Neuronal stem cell (in vitro differentiated cells): ENCODE measurements at regions not wholly inside any gene's neighbourhood (a gene's known extent, or its start where the extent isn't known, plus 50 kb on each side); places are given as distances from the start of the nearest gene placed in this dataset.

Experiments
- DNase-seq: peaks from one replicate; pipeline ENCODE4 v3.0.0-alpha.2; 2013; ENCODE audit warnings: low spot score
- H2AFZ ChIP-seq: one replicate; pipeline ENCODE4 v1.6.1; 2013; ENCODE audit warnings: mild to moderate bottlenecking, low read length, inconsistent platforms
- H2AK5ac ChIP-seq: 2 replicates; pipeline ENCODE4 v1.6.1; 2013; ENCODE audit warnings: low read depth, mild to moderate bottlenecking, inconsistent platforms, low read length, moderate library complexity, mixed read lengths
- H2BK120ac ChIP-seq: 2 replicates; pipeline ENCODE4 v1.6.1; 2013; ENCODE audit warnings: low read depth, mild to moderate bottlenecking, inconsistent platforms, low read length, moderate library complexity, mixed read lengths
- H2BK12ac ChIP-seq: one replicate; pipeline ENCODE4 v1.6.1; 2013; ENCODE audit warnings: low read length, inconsistent platforms
- H2BK15ac ChIP-seq: 2 replicates; pipeline ENCODE4 v1.6.1; 2013; ENCODE audit warnings: mild to moderate bottlenecking, low read length, inconsistent platforms, mixed read lengths
- H2BK5ac ChIP-seq: one replicate; pipeline ENCODE4 v1.6.1; 2013; ENCODE audit warnings: inconsistent platforms, mild to moderate bottlenecking, low read length, moderate library complexity
- H3K14ac ChIP-seq: one replicate; pipeline ENCODE4 v1.6.1; 2013; ENCODE audit warnings: low read length, inconsistent platforms
- H3K18ac ChIP-seq: 2 replicates; pipeline ENCODE4 v1.6.1; 2013; ENCODE audit warnings: low read length, inconsistent platforms
- H3K23ac ChIP-seq: 2 replicates; pipeline ENCODE4 v1.6.1; 2013; ENCODE audit warnings: low read depth, mild to moderate bottlenecking, mixed read lengths, low read length, inconsistent platforms; ENCODE audit not compliant: poor library complexity
- H3K27ac ChIP-seq: replicated peaks from 3 replicates; pipeline ENCODE4 v1.5.1; 2013; ENCODE audit warnings: low read length, inconsistent platforms
- H3K27me3 ChIP-seq, 3 experiments: 2 replicates each; pipeline ENCODE4 v1.6.1; 2013; ENCODE audit warnings: low read length in 3 of 3, mild to moderate bottlenecking in 2 of 3, inconsistent platforms in 1 of 3, low read depth in 1 of 3, mixed read lengths in 1 of 3, moderate library complexity in 1 of 3; ENCODE audit not compliant: control insufficient read depth in 3 of 3, insufficient read depth in 3 of 3
- H3K36me3 ChIP-seq, 2 donors: replicated peaks in 1 of 2; 2 replicates each; pipeline ENCODE4 v1.6.1; 2013; ENCODE audit warnings: low read length in 2 of 2; ENCODE audit not compliant: control insufficient read depth in 2 of 2, insufficient read depth in 2 of 2
- H3K4ac ChIP-seq: 2 replicates; pipeline ENCODE4 v1.6.1; 2013; ENCODE audit warnings: inconsistent platforms, mild to moderate bottlenecking, low read length, moderate library complexity
- H3K4me1 ChIP-seq, 2 donors: 1 replicate in 1 of 2; 2 replicates in 1 of 2; pipeline ENCODE4 v1.6.1; 2013; ENCODE audit warnings: low read length in 2 of 2, low read depth in 1 of 2; ENCODE audit not compliant: control insufficient read depth in 2 of 2, insufficient read depth in 1 of 2
- H3K4me2 ChIP-seq: one replicate; pipeline ENCODE4 v1.6.1; 2013; ENCODE audit warnings: mild to moderate bottlenecking, low read length, inconsistent platforms; ENCODE audit not compliant: insufficient read depth, poor library complexity, severe bottlenecking
- H3K4me3 ChIP-seq, 2 donors: 2 replicates each; pipeline ENCODE4 v1.5.1; 2013; ENCODE audit warnings: low read length in 2 of 2, mild to moderate bottlenecking in 2 of 2, inconsistent platforms in 1 of 2, moderate library complexity in 1 of 2
- H3K79me1 ChIP-seq: one replicate; pipeline ENCODE4 v1.6.1; 2013; ENCODE audit warnings: low read depth, mild to moderate bottlenecking, inconsistent platforms, low read length, moderate library complexity
- H3K9ac ChIP-seq: one replicate; pipeline ENCODE4 v1.6.1; 2013; ENCODE audit warnings: mild to moderate bottlenecking, low read depth, low read length, inconsistent platforms; ENCODE audit not compliant: poor library complexity
- H3K9me3 ChIP-seq, 2 donors: replicated peaks in 1 of 2; 2 replicates each; pipeline versions ENCODE3 to v1.6.1; 2013; ENCODE audit warnings: low read length in 2 of 2, mild to moderate bottlenecking in 2 of 2, inconsistent platforms in 1 of 2, low read depth in 1 of 2, mixed read lengths in 1 of 2, moderate library complexity in 1 of 2; ENCODE audit not compliant: control insufficient read depth in 2 of 2, insufficient read depth in 1 of 2
- H4K8ac ChIP-seq: one replicate; pipeline ENCODE4 v1.6.1; 2013; ENCODE audit warnings: low read depth, mild to moderate bottlenecking, inconsistent platforms, low read length, moderate library complexity
- H4K91ac ChIP-seq: one replicate; pipeline ENCODE4 v1.6.1; 2013; ENCODE audit warnings: low read length, low read depth, mild to moderate bottlenecking, inconsistent platforms; ENCODE audit not compliant: poor library complexity
- WGBS, 2 donors: extraction: QIAGEN DNeasy Blood & Tissue Kit; methylation state at CpG; one replicate each; pipeline ENCODE4 v1.1.7; 2013; ENCODE audit warnings: missing lambda C conversion rate in 2 of 2, mixed read lengths in 1 of 2; ENCODE audit not compliant: insufficient read length in 2 of 2, insufficient replicate concordance in 1 of 2; ENCODE audit errors: extremely low coverage in 2 of 2; 5-methylcytosine and 5-hydroxymethylcytosine counted together

GRCh38 chr3:34305266-34305665 is 506.8 kb downstream of the PDCD6IP start:
- no peak overlapping the region for H2BK15ac ChIP-seq
- no peak for DNase-seq

GRCh38 chr3:34312684-34313083 is 514.3 kb downstream of the PDCD6IP start:
- Histone ChIP-seq H2BK5ac (no peak overlapping the region), H3K9ac (no peak overlapping the region), H3K4me2 (no peak overlapping the region), H3K36me3 (no peaks in the 10 kb centered on the region), H2AK5ac (no peak overlapping the region), H3K14ac (no peak overlapping the region), H2BK120ac (no peak overlapping the region), H2AFZ (no peak overlapping the region), H3K79me1 (no peaks in the 10 kb centered on the region), H3K18ac (no peak overlapping the region), H3K9me3 (peaks cover 0 to 2% of the 10 kb centered on the region in 2 donors), H4K8ac (no peak overlapping the region), H3K23ac (no peak overlapping the region), H2BK12ac (no peak overlapping the region), H3K4ac (no peak overlapping the region), H3K4me1 (peaks cover 0 to 4% of the 10 kb centered on the region in 2 donors), H4K91ac (no peak overlapping the region), H3K4me3 (no peak overlapping the region), H2BK15ac (no peak overlapping the region), H3K27ac (no peak overlapping the region), H3K27me3 (no peaks in the 10 kb centered on the region)
- no CpG with 5 or more reads among the region's 5 CpGs for WGBS, 2 donors
- DNase-seq, result no peak

More at GRCh38 chr3:34305266-34305665, 506.8 kb downstream of the PDCD6IP start:
- H3K4me3 ChIP-seq, result no peak overlapping the region
- no peak overlapping the region for H2BK12ac ChIP-seq
- H3K23ac ChIP-seq, result no peak overlapping the region
- no peaks in the 10 kb centered on the region for H3K27me3 ChIP-seq
- H3K9me3 ChIP-seq, result no peaks in the 10 kb centered on the region
- H3K27ac ChIP-seq, result no peak overlapping the region
- H3K18ac ChIP-seq, result no peak overlapping the region
- no peaks in the 10 kb centered on the region for H3K79me1 ChIP-seq
- no peak overlapping the region for H4K91ac ChIP-seq
- H2AFZ ChIP-seq, result no peak overlapping the region
- no peak overlapping the region for H3K9ac ChIP-seq
- WGBS, 2 donors, result no CpG with 5 or more reads among the region's 6 CpGs
- H3K4me2 ChIP-seq, result no peak overlapping the region
- no peak overlapping the region for H2AK5ac ChIP-seq
- H3K4ac ChIP-seq, result no peak overlapping the region
- no peak overlapping the region for H2BK120ac ChIP-seq
- H3K36me3 ChIP-seq, result no peaks in the 10 kb centered on the region
- no peak overlapping the region for H4K8ac ChIP-seq
- no peak overlapping the region for H2BK5ac ChIP-seq
- no peak overlapping the region for H3K14ac ChIP-seq
- peaks cover 10 to 14% of the 10 kb centered on the region in 2 donors for H3K4me1 ChIP-seq

GRCh38 chr3:34319881-34320280 is 521.5 kb downstream of the PDCD6IP start:
- Histone ChIP-seq H3K23ac (no peak overlapping the region), H3K4me1 (no peaks in the 10 kb centered on the region), H3K79me1 (no peaks in the 10 kb centered on the region), H3K36me3 (no peaks in the 10 kb centered on the region), H2BK12ac (no peak overlapping the region), H3K9ac (no peak overlapping the region), H2BK120ac (no peak overlapping the region), H4K8ac (no peak overlapping the region), H2AFZ (no peak overlapping the region), H3K27ac (no peak overlapping the region), H2BK5ac (no peak overlapping the region), H3K9me3 (peaks cover 0 to 2% of the 10 kb centered on the region in 2 donors), H3K4ac (no peak overlapping the region), H3K14ac (no peak overlapping the region), H2AK5ac (no peak overlapping the region), H3K18ac (no peak overlapping the region), H3K4me2 (no peak overlapping the region), H2BK15ac (no peak overlapping the region), H3K4me3 (no peak overlapping the region), H4K91ac (no peak overlapping the region), H3K27me3 (no peaks in the 10 kb centered on the region)
- DNase-seq, result no peak
- WGBS, 2 donors, result no CpG with 5 or more reads among the region's 4 CpGs

GRCh38 chr3:34323517-34323916 is 525.1 kb downstream of the PDCD6IP start:
- Histone ChIP-seq H4K91ac (no peak overlapping the region), H3K9ac (no peak overlapping the region), H2AK5ac (no peak overlapping the region), H3K4me2 (no peak overlapping the region), H2AFZ (no peak overlapping the region), H3K79me1 (no peaks in the 10 kb centered on the region), H3K36me3 (no peaks in the 10 kb centered on the region), H3K4me1 (no peaks in the 10 kb centered on the region), H2BK120ac (no peak overlapping the region), H3K27me3 (no peaks in the 10 kb centered on the region), H3K4me3 (no peak overlapping the region), H2BK15ac (no peak overlapping the region), H3K27ac (no peak overlapping the region), H3K4ac (no peak overlapping the region), H3K23ac (no peak overlapping the region), H2BK12ac (no peak overlapping the region), H3K14ac (no peak overlapping the region), H3K18ac (no peak overlapping the region), H3K9me3 (no peaks in the 10 kb centered on the region), H2BK5ac (no peak overlapping the region), H4K8ac (no peak overlapping the region)
- no CpG with 5 or more reads among the region's 2 CpGs for WGBS, 2 donors
- DNase-seq, result no peak
